Large intestine (tissue), 3 donors: ENCODE measurements at regions not wholly inside any gene's neighbourhood (a gene's known extent, or its start where the extent isn't known, plus 50 kb on each side); places are given as distances from the start of the nearest gene placed in this dataset.

Experiments used
- DNase-seq, 2 donors: peaks; one replicate each; pipeline versions ENCODE4 v3.0.0 to v3.0.0-alpha.2; 2013
- H3K27ac ChIP-seq: one replicate; pipeline ENCODE4 v1.5.1; 2013; ENCODE audit warnings: low read length
- H3K27me3 ChIP-seq: 2 replicates; pipeline ENCODE4 v1.6.1; 2013; ENCODE audit warnings: low read length; ENCODE audit not compliant: control insufficient read depth, insufficient read depth
- H3K36me3 ChIP-seq: 2 replicates; pipeline ENCODE4 v1.6.1; 2013; ENCODE audit warnings: low read length; ENCODE audit not compliant: control insufficient read depth, insufficient read depth
- H3K4me1 ChIP-seq: one replicate; pipeline ENCODE4 v1.6.1; 2013; ENCODE audit warnings: low read length; ENCODE audit not compliant: control insufficient read depth, insufficient read depth
- H3K4me3 ChIP-seq: one replicate; pipeline ENCODE4 v1.5.1; 2013; ENCODE audit warnings: low read length
- H3K9me3 ChIP-seq: one replicate; pipeline ENCODE4 v1.6.1; 2013; ENCODE audit warnings: mild to moderate bottlenecking, low read depth, low read length, moderate library complexity; ENCODE audit not compliant: control insufficient read depth
- WGBS: methylation state at CpG from one replicate; pipeline ENCODE4 v1.1.5; 2013; ENCODE audit warnings: low lambda C conversion rate; ENCODE audit not compliant: insufficient coverage; 5-methylcytosine and 5-hydroxymethylcytosine counted together

DNA sequence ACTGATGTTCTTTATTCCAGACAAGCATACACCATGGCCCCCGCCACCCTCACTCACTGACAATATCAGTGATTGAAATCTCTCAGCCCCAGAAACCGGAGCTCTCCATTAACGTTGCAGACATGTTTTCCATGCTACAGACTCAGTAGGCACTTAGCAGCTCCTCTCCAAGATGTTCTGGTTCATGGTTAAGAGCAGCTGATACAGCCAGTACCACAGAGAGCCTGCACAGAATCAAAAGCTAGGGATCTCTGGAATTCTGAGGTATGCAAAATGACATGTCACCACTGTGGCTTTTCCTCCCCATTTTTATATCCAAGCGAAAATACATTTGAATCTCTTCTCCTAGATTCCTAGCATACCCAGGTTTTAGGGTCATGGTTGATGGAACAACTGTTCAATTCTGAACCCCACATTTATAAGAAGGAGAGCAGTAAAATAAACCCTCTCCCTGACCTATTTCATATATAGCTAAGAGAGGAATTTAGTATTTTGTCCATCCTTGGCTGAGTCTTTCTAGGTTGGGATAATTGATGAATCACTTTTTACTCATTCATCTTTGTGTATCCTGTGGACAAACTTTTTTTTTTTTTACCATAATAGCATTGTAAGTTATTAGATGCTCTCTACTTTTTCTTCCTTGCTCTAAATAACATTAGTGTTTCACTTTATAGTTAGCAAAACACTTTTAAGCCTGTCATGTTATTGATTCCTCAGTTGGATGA is 488.4 kb upstream of the PIK3C3 start:
- H3K9me3 ChIP-seq, result no peaks in the 10 kb centered on the region
- H3K36me3 ChIP-seq, result no peaks in the 10 kb centered on the region
- no peaks in the 10 kb centered on the region for H3K4me1 ChIP-seq
- H3K27ac ChIP-seq, result no peak overlapping the region
- H3K4me3 ChIP-seq, result no peak overlapping the region
- WGBS, result 100% methylated on average over 1 of the region's 4 CpGs
- DNase-seq, result no peak
- H3K27me3 ChIP-seq, result no peaks in the 10 kb centered on the region

DNA sequence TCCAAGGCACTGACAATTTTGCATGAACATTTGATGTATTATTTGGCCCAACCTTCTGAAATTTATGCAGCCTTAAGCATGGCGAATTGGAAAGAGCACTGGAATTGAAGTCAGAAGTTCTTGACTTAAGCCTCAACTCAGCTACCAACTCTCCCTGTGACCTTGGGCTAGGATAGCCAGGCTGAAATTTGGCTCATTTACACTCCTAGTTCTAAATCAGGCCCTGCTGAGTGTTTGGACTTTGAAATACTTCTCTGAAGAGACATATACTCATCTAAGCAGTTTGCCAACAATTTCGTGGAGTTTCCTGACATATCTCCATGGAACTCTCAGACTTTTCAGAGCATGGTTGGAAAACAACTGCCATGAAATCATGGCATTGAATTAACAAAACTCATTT is 489.6 kb upstream of the PIK3C3 start:
- WGBS, result 83% methylated on average over 1 of the region's 2 CpGs
- Histone ChIP-seq H3K27ac (no peak overlapping the region), H3K4me1 (no peaks in the 10 kb centered on the region), H3K27me3 (no peaks in the 10 kb centered on the region), H3K9me3 (no peaks in the 10 kb centered on the region), H3K36me3 (no peaks in the 10 kb centered on the region), H3K4me3 (no peak overlapping the region)
- DNase-seq, result no peak

DNA sequence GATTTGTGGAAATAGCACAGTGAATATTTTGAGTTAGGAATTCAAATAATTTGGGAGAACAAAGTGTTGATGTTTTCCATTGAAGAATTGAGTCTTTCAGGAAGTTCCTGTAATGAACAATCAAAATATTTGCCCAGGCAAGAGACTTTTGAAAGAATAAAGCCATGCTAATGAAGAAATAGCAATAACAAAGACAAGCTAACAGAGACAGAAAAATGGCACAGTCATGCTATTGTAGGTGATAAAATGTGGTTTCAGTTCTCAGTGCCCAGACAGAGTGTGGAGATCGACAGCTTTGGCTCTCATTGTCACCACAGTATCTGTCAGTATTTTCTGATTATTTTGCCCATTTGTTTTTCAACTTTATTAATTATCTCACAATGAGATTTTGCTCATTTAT is 490.8 kb upstream of the PIK3C3 start:
- no peaks in the 10 kb centered on the region for H3K27me3 ChIP-seq
- no peaks in the 10 kb centered on the region for H3K36me3 ChIP-seq
- WGBS, result no CpG with 5 or more reads among the region's 1 CpG
- no peaks in the 10 kb centered on the region for H3K9me3 ChIP-seq
- H3K4me3 ChIP-seq, result no peak overlapping the region
- no peak overlapping the region for H3K27ac ChIP-seq
- H3K4me1 ChIP-seq, result no peaks in the 10 kb centered on the region
- no peak for DNase-seq

DNA sequence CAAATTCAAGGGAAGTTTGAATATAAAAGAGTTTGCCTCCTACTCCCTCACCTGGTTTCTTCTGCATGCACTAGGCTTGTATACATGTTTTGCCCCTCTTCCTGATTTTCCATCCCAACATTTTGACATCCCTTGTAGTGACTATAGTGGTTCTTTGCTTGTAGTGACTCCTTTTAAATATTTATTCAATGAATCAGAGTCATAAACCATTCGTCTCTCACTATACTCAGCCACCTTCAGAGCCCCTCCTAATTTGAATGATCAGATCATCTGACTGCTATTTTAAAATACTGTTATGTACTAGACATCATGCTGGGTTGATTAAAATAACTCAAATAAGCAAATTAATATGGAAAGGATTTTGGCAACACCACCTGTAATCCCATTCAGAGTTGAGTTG is 492.1 kb upstream of the PIK3C3 start:
- Histone ChIP-seq H3K27ac (no peak overlapping the region), H3K4me3 (no peak overlapping the region), H3K4me1 (no peaks in the 10 kb centered on the region), H3K27me3 (no peaks in the 10 kb centered on the region), H3K36me3 (no peaks in the 10 kb centered on the region), H3K9me3 (no peaks in the 10 kb centered on the region)
- DNase-seq, result no peak
- no CpG with 5 or more reads among the region's 1 CpG for WGBS

DNA sequence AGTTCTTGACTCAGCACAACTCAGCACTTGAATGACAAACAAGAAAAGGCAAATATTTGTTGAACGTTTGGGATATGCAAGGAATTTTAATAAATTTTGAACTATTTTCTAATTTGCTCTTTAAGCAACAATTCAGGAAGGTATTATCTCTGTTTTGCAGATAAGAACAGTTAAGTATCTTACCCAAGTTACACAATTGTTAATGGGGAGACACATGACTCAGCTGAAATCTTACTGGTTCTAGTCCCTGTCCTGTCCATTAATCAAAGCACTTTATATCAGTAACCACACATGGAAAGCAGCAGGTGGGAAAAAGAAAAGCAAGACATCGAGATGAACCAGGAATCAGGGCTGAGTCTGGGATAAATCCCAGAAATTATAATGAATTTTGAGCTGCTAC is 493.9 kb upstream of the PIK3C3 start:
- Histone ChIP-seq H3K36me3 (no peaks in the 10 kb centered on the region), H3K4me1 (no peaks in the 10 kb centered on the region)
- 33% methylated on average over 2 of the region's 2 CpGs for WGBS

DNA sequence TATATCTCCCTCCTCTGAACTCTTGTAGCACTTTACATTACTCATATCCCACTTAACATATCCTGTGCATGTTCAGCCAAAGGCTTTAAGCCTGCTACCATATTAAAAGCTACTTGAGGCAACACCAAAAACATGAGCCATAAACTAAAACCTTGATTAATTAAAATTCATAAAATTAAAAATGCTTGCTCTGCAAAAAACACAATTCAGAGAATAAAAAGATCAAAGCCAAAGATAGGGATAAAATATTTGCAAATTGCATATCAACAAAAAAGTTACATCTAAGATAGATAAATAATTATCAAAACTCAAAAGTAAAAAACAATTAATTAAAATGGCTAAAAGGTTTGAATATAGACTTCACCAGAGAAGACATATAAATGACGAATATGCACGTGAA is 495.4 kb upstream of the PIK3C3 start:
- 100% methylated on average over 2 of the region's 2 CpGs for WGBS
- Histone ChIP-seq H3K4me1 (no peaks in the 10 kb centered on the region), H3K27me3 (no peaks in the 10 kb centered on the region), H3K4me3 (no peak overlapping the region), H3K36me3 (no peaks in the 10 kb centered on the region), H3K9me3 (no peaks in the 10 kb centered on the region), H3K27ac (no peak overlapping the region)
- no peak for DNase-seq

More for the DNA sequence above, 493.9 kb upstream of the PIK3C3 start:
- no peak for DNase-seq
- H3K9me3 ChIP-seq, result no peaks in the 10 kb centered on the region
- H3K27ac ChIP-seq, result no peak overlapping the region
- no peak overlapping the region for H3K4me3 ChIP-seq
- no peaks in the 10 kb centered on the region for H3K27me3 ChIP-seq

DNA sequence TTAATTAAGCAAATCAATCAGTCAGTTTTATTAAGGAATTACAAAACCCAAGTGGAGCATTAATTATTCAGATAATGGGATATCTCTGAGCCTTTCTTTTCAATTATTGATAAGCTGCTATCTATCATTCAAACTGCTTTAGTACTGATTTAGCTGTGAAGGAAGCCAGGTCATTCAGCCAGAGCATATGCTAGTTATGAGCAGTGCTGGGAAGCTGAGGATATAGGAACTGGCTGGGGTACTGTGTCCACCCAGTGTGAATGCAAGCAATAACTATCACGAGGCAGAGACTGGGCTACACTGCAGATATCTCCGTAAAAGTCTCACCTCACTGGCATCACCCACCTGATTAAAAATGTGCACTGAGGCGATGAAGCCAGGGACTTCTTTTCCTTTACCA is 496.7 kb upstream of the PIK3C3 start:
- Histone ChIP-seq H3K9me3 (no peaks in the 10 kb centered on the region), H3K4me1 (no peaks in the 10 kb centered on the region), H3K27ac (no peak overlapping the region), H3K27me3 (no peaks in the 10 kb centered on the region), H3K4me3 (no peak overlapping the region), H3K36me3 (no peaks in the 10 kb centered on the region)
- no peak for DNase-seq
- 83% methylated on average over 1 of the region's 3 CpGs for WGBS

DNA sequence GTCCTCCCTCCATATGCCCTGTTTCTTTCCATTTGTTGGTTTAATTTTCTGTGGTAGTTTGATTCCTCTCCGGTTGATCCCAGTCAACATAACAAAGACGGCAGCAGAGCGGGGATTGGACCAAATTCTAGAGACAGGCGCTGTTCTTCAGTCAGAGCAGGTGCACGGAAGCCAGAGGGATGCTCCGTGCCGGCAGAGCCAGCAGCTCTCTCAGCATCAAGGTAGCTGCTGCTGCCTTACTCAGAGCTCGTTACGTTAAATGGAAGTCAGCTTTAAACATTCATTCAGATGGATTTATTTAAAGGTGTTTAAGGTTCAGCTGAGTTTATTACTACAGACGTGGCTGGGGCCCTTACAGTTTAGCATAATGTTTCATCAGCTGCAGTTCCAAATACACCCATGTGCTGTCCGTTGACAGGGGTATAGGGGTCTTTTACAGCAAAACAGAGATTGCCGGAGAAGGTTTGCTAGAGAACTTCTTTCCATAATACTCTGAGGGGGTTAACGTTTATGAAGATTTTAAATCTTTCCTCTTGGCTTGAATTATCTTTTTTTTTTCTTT is 497.2 kb upstream of the PIK3C3 start:
- DNase-seq, result no peak
- 33% methylated on average over 1 of the region's 13 CpGs for WGBS
- Histone ChIP-seq H3K27ac (no peak overlapping the region), H3K9me3 (no peaks in the 10 kb centered on the region), H3K4me3 (no peak overlapping the region), H3K27me3 (no peaks in the 10 kb centered on the region), H3K36me3 (no peaks in the 10 kb centered on the region), H3K4me1 (no peaks in the 10 kb centered on the region)

DNA sequence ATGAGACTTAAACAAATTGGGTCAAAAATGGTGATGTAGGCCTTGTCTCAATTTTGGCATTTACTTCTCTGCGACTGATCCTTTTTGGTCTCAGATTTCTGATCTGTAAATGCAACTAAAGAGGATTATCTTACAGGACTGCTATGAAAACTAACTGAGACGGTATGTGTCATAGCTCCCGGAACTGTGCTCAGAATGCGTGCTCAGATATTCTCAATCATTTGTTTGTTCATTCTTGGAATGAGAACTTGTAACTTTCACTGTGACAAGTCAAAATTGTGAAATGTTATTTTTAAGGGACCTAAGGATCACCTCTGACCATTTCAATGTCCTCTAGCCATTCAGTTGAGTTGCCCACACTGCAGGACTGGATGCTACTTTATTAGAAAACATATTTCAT is 498.2 kb upstream of the PIK3C3 start:
- DNase-seq, result no peak
- H3K4me1 ChIP-seq, result no peaks in the 10 kb centered on the region
- 100% methylated on average over 1 of the region's 4 CpGs for WGBS
- no peaks in the 10 kb centered on the region for H3K36me3 ChIP-seq
- no peaks in the 10 kb centered on the region for H3K9me3 ChIP-seq
- H3K27me3 ChIP-seq, result no peaks in the 10 kb centered on the region
- no peak overlapping the region for H3K4me3 ChIP-seq
- no peak overlapping the region for H3K27ac ChIP-seq

DNA sequence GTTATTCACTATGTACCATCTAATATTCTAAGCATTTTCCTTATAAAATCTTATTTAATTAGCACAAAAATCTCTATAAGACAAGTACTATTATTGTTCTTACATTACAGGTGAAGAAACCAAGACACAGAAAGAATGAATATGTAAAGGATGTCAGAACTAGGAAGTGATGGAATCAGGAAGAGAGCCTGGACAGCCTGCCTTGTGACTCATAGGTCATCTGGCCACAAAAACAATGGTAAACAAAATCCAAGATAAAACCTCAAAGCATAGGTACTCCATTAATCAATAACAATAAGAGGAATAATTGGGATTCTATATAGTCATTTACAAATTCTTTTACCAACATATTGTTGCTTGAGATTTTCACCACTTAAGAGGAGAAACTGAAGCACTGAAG is 505.4 kb upstream of the PIK3C3 start:
- H3K36me3 ChIP-seq, result no peaks in the 10 kb centered on the region
- H3K27me3 ChIP-seq, result no peaks in the 10 kb centered on the region
- H3K9me3 ChIP-seq, result no peaks in the 10 kb centered on the region
- H3K4me1 ChIP-seq, result no peaks in the 10 kb centered on the region
- DNase-seq, result no peak
- H3K27ac ChIP-seq, result no peak overlapping the region
- H3K4me3 ChIP-seq, result no peak overlapping the region

DNA sequence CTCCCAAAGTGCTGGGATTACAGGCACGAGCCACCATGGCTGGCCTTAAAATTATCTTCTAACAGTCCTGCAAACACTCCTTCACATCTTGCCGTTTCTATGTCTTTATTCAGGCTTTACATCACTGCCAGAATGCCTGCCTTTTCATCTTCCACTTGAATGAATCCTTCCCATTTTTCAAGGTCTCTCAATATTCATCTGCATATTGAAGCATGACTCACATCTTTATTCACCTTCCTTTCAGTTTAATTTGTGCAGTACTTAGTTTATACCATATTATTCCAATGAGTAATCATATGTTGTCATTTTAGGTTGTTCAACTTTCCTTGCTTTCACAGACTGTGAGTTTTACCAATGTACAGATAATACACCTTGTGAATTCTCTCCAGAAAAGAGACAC is 510.1 kb upstream of the PIK3C3 start:
- Histone ChIP-seq H3K27ac (no peak overlapping the region), H3K4me3 (no peak overlapping the region), H3K4me1 (no peaks in the 10 kb centered on the region), H3K9me3 (no peaks in the 10 kb centered on the region), H3K36me3 (no peaks in the 10 kb centered on the region), H3K27me3 (no peaks in the 10 kb centered on the region)
- WGBS, result 91% methylated on average over 1 of the region's 2 CpGs
- no peak for DNase-seq
